ENCODE measurements at regions not wholly inside any gene's neighbourhood (a gene's known extent, or its start where the extent isn't known, plus 50 kb on each side); places are given as distances from the start of the nearest gene placed in this dataset.

DNA sequence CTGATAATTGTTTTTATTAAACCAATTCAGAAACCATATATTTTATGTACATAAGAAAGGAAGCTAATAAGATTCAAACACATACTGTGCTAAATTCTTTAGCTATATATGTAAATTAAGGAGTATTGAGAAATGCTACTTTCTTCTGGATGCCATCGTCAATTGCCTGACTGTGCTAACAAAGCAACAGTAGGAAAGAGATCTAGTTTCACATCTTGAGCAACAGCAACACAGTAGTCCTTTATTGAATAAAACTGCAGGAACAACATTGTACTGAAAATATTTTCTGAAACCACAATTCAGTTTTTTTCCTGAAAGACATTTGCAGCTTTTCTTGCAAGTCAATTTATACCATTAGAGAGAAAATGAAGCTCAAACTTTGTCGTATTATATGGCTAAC lies 1404.9 kb upstream of the SLC39A10 start:
- TF ChIP-seq CBX3 (IDR thresholded peaks at IDR 0.05; ENCODE audit: low read depth), result no peak
- TF ChIP-seq SRF (IDR thresholded peaks at IDR 0.05; ENCODE audit: low read depth), result no peak
- TF ChIP-seq FOSL1 (IDR thresholded peaks at IDR 0.05; ENCODE audit: low read depth), result no peak
- TF ChIP-seq, protein P1, sequence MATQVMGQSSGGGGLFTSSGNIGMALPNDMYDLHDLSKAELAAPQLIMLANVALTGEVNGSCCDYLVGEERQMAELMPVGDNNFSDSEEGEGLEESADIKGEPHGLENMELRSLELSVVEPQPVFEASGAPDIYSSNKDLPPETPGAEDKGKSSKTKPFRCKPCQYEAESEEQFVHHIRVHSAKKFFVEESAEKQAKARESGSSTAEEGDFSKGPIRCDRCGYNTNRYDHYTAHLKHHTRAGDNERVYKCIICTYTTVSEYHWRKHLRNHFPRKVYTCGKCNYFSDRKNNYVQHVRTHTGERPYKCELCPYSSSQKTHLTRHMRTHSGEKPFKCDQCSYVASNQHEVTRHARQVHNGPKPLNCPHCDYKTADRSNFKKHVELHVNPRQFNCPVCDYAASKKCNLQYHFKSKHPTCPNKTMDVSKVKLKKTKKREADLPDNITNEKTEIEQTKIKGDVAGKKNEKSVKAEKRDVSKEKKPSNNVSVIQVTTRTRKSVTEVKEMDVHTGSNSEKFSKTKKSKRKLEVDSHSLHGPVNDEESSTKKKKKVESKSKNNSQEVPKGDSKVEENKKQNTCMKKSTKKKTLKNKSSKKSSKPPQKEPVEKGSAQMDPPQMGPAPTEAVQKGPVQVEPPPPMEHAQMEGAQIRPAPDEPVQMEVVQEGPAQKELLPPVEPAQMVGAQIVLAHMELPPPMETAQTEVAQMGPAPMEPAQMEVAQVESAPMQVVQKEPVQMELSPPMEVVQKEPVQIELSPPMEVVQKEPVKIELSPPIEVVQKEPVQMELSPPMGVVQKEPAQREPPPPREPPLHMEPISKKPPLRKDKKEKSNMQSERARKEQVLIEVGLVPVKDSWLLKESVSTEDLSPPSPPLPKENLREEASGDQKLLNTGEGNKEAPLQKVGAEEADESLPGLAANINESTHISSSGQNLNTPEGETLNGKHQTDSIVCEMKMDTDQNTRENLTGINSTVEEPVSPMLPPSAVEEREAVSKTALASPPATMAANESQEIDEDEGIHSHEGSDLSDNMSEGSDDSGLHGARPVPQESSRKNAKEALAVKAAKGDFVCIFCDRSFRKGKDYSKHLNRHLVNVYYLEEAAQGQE (IDR thresholded peaks at IDR 0.05; ENCODE audit: low read depth), result no peak
- no peak for TF ChIP-seq YY1 (IDR thresholded peaks at IDR 0.05; ENCODE audit: extremely low read depth, insufficient replicate concordance, low read depth, low read length)
- RAD21 ChIA-PET (ENCODE audit: low non-redundant PET in 1 of 2, low total read pairs in 2 of 2, uncharacterized antibody in 2 of 2, unreplicated experiment in 2 of 2), result no interaction called here
- POLR2A ChIA-PET, result interaction anchor here (0.8 kb wide), 1 partner anchor 10 kb away, joined by 4 read pairs; no protein-coding TSS in a partner anchor
- BruUV-seq (replicated peaks), result no TSS peak
- H3K36me3 ChIP-seq (ENCODE audit: control insufficient read depth in 1 of 2, insufficient read depth in 2 of 2, low read length in 2 of 2), result no peaks in the 10 kb centered on the region
- H4K20me1 ChIP-seq (ENCODE audit: insufficient read depth), result no peaks in the 10 kb centered on the region; the same call in 1 of the 2 replicates
- no peak overlapping the region for H3K27ac ChIP-seq (ENCODE audit: low read depth, low read length)
- H3K9me2 ChIP-seq (ENCODE audit: insufficient read depth), result no peaks in the 10 kb centered on the region
- intact Hi-C loops (cut with micrococcal nuclease), result no loop called here
- no peak overlapping the region for H2AFZ ChIP-seq (ENCODE audit: low read depth, low read length, poor library complexity, severe bottlenecking)
- H3K9ac ChIP-seq (ENCODE audit: low read length), result no peak overlapping the region
- no peak overlapping the region for H3K4me2 ChIP-seq (ENCODE audit: low read length)
- no peaks in the 10 kb centered on the region for H3K4me1 ChIP-seq (ENCODE audit: control insufficient read depth in 1 of 2, insufficient read depth in 2 of 2, low read length in 2 of 2)
- no peaks in the 10 kb centered on the region for H3K9me3 ChIP-seq (ENCODE audit: control insufficient read depth in 1 of 2, insufficient read depth in 1 of 2, low read depth in 1 of 2, low read length in 2 of 2)
- no peaks in the 10 kb centered on the region for H3K27me3 ChIP-seq (ENCODE audit: insufficient read depth, low read length)
- DNase-seq (ENCODE audit: low read depth, low spot score) (no peak), ATAC-seq (no peak)
- H3K79me2 ChIP-seq (ENCODE audit: insufficient read depth, low read length), result no peaks in the 10 kb centered on the region
- CTCF ChIA-PET, result no interaction called here
- H3K4me3 ChIP-seq (replicated peaks in 1 of 2; ENCODE audit: low read depth in 1 of 2, low read length in 2 of 2), result no peak overlapping the region

DNA sequence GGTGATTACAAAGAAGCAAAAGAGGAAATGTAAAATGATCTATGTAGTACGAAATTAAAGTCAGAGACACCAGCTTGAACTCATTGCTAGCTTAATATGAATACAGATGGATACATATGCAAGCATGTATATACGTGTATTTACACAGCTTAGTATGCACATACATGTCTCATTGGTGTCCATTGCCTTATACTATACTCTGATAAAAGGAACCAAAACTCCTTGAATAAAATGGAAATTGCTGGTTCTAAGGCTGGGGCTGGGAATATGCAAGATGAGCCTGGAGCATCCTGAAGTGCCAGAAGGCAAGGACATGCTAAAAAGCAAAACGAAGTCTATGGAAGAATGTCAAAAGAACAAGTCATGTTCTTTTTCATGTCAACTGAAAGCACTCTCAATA lies 1424.4 kb upstream of the SLC39A10 start:
- H3K9me3 ChIP-seq (ENCODE audit: control insufficient read depth in 1 of 2, insufficient read depth in 1 of 2, low read depth in 1 of 2, low read length in 2 of 2), result no peaks in the 10 kb centered on the region
- BruUV-seq (replicated peaks), result no TSS peak
- DNase-seq (ENCODE audit: low read depth, low spot score), result no peak

More for the DNA sequence above, 1424.4 kb upstream of the SLC39A10 start:
- H3K27me3 ChIP-seq (ENCODE audit: insufficient read depth, low read length), result no peaks in the 10 kb centered on the region
- POLR2A ChIA-PET, result no interaction called here
- H3K4me3 ChIP-seq (replicated peaks in 1 of 2; ENCODE audit: low read depth in 1 of 2, low read length in 2 of 2), result no peak overlapping the region
- no peak for TF ChIP-seq CEBPB (IDR thresholded peaks at IDR 0.05; ENCODE audit: low read depth)
- no peak for TF ChIP-seq ZFX (IDR thresholded peaks at IDR 0.05)
- TF ChIP-seq POLR2AphosphoS5 (IDR thresholded peaks at IDR 0.05; ENCODE audit: low read depth, low read length), result no peak
- no peak for TF ChIP-seq EZH2phosphoT487 (IDR thresholded peaks at IDR 0.05; ENCODE audit: borderline replicate concordance)
- TF ChIP-seq ZNF274 (IDR thresholded peaks at IDR 0.05; ENCODE audit: low read depth, low read length), result no peak
- TF ChIP-seq CBX3 (IDR thresholded peaks at IDR 0.05; ENCODE audit: low read depth), result no peak
- no peak for TF ChIP-seq RAD21 (IDR thresholded peaks at IDR 0.05; ENCODE audit: low read depth)
- no peak for TF ChIP-seq EGR1 (IDR thresholded peaks at IDR 0.05; ENCODE audit: low read depth)
- no peak for TF ChIP-seq SIN3A (IDR thresholded peaks at IDR 0.05; ENCODE audit: low read depth)
- RAD21 ChIA-PET (ENCODE audit: low non-redundant PET in 1 of 2, low total read pairs in 2 of 2, uncharacterized antibody in 2 of 2, unreplicated experiment in 2 of 2), result no interaction called here
- no peak overlapping the region for H3K27ac ChIP-seq (ENCODE audit: low read depth, low read length)
- H4K20me1 ChIP-seq (ENCODE audit: insufficient read depth), result no peaks in the 10 kb centered on the region
- no peak for ATAC-seq
- CTCF ChIA-PET, result no interaction called here
- no peaks in the 10 kb centered on the region for H3K9me2 ChIP-seq (ENCODE audit: insufficient read depth)
- intact Hi-C loops (cut with micrococcal nuclease), result no loop called here
- H3K4me1 ChIP-seq (ENCODE audit: control insufficient read depth in 1 of 2, insufficient read depth in 2 of 2, low read length in 2 of 2), result no peaks in the 10 kb centered on the region
- no peak overlapping the region for H3K9ac ChIP-seq (ENCODE audit: low read length)
- no peak overlapping the region for H3K4me2 ChIP-seq (ENCODE audit: low read length)
- no peaks in the 10 kb centered on the region for H3K36me3 ChIP-seq (ENCODE audit: control insufficient read depth in 1 of 2, insufficient read depth in 2 of 2, low read length in 2 of 2)
- H2AFZ ChIP-seq (ENCODE audit: low read depth, low read length, poor library complexity, severe bottlenecking), result no peak overlapping the region
- H3K79me2 ChIP-seq (ENCODE audit: insufficient read depth, low read length), result no peaks in the 10 kb centered on the region

Data from HCT116 (cell line).